ENCODE measurements at regions not wholly inside any gene's neighbourhood (a gene's known extent, or its start where the extent isn't known, plus 50 kb on each side); places are given as distances from the start of the nearest gene placed in this dataset.

DNA sequence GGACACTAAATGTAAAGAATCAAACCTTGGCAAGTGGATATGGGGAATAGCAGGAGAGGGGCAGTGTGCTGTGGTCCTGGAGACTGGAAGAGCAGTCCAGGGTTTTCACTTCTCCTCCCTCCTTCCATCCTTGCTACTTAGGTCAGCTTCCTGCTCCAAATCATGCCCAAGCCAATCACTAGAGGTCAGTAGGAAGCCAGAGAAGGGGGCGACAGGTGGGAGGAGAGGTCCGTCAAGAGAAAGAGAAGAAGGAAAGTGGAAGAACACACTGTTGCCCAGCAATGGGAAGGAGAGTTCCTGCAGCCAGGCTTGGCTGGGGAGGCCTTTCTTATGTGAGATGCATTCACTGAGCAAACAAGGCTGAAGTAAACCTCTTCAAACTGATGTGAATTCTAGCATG lies 289.6 kb downstream of the DTWD2 start:
- no peaks in the 10 kb centered on the region for H3K27me3 ChIP-seq (replicated peaks; ENCODE audit: insufficient read depth)
- no peak overlapping the region for H3K27ac ChIP-seq
- no peak for DNase-seq (ENCODE audit: low spot score)
- H3K4me3 ChIP-seq, result no peak overlapping the region
- no peaks in the 10 kb centered on the region for H3K9me3 ChIP-seq
- TF ChIP-seq, protein P1, sequence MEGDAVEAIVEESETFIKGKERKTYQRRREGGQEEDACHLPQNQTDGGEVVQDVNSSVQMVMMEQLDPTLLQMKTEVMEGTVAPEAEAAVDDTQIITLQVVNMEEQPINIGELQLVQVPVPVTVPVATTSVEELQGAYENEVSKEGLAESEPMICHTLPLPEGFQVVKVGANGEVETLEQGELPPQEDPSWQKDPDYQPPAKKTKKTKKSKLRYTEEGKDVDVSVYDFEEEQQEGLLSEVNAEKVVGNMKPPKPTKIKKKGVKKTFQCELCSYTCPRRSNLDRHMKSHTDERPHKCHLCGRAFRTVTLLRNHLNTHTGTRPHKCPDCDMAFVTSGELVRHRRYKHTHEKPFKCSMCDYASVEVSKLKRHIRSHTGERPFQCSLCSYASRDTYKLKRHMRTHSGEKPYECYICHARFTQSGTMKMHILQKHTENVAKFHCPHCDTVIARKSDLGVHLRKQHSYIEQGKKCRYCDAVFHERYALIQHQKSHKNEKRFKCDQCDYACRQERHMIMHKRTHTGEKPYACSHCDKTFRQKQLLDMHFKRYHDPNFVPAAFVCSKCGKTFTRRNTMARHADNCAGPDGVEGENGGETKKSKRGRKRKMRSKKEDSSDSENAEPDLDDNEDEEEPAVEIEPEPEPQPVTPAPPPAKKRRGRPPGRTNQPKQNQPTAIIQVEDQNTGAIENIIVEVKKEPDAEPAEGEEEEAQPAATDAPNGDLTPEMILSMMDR (IDR thresholded peaks at IDR 0.05), result no peak
- TF ChIP-seq POLR2A (IDR thresholded peaks at IDR 0.05) (no peak), POLR2AphosphoS5 (IDR thresholded peaks at IDR 0.05) (no peak)
- 52% methylated on average over 2 of the region's 2 CpGs for whole genome bisulfite sequencing
- no peaks in the 10 kb centered on the region for H3K36me3 ChIP-seq
- H3K4me1 ChIP-seq (replicated peaks), result no peaks in the 10 kb centered on the region
- intact Hi-C loops (cut with DNase I), result no loop called here

DNA sequence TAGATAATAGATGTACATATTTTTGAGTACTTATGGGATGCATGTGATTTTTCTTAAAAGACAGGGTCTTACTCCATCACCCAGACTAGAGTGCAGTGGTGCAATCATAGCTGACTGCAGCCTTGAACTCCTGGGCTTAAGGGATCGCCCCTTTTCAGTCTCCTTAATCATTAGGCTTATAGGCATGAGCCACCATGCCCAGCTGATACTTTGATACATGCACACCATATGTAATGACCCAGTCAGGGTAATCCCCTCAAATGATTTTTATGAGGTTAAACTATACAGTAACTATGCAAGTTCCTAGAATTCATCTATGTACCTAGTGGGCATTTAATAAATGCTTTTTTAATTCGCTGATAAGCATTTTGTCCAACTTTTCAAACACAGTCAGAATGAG lies 292.3 kb downstream of the DTWD2 start:
- 92% methylated on average over 2 of the region's 2 CpGs for WGBS
- intact Hi-C loops (cut with DNase I), result no loop called here
- no peaks in the 10 kb centered on the region for H3K27me3 ChIP-seq (replicated peaks; ENCODE audit: insufficient read depth)
- H3K4me3 ChIP-seq, result no peak overlapping the region
- DNase-seq (ENCODE audit: low spot score), result no peak
- TF ChIP-seq POLR2AphosphoS5 (IDR thresholded peaks at IDR 0.05) (no peak), POLR2A (IDR thresholded peaks at IDR 0.05) (no peak)
- no peaks in the 10 kb centered on the region for H3K4me1 ChIP-seq (replicated peaks)
- no peak overlapping the region for H3K27ac ChIP-seq
- no peaks in the 10 kb centered on the region for H3K9me3 ChIP-seq
- no peaks in the 10 kb centered on the region for H3K36me3 ChIP-seq

DNA sequence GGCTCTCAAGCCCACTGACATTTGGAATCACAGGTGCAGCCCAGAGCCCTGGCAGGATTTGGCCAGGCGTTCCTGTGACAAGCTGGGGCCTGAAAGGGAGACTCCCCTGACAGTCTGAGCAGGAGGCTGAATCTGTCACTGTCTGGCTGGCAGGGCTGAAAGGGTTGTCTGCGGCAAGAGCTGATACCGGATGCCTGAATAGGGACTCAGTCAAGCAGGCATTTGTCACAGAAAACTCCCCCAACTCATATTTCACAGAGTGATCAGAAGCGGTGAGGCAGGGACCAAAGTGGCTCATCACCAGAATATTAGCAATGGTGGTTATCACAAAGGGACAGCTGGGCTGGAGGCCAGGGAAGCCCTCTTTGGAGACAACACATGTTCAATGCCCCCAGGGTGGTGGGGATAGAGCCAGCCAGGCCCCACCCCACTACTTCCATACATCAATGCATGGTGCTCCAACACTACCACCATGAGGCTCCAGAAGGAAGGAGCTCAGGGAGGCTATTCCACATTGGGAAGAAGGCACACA lies 295.5 kb downstream of the DTWD2 start:
- no peak for TF ChIP-seq POLR2AphosphoS5 (IDR thresholded peaks at IDR 0.05)
- TF ChIP-seq, protein P1 (IDR thresholded peaks at IDR 0.05), result no peak
- TF ChIP-seq POLR2A (IDR thresholded peaks at IDR 0.05), result no peak
- no peaks in the 10 kb centered on the region for H3K9me3 ChIP-seq
- H3K36me3 ChIP-seq, result no peaks in the 10 kb centered on the region
- H3K27ac ChIP-seq, result no peak overlapping the region
- intact Hi-C loops (cut with DNase I), result no loop called here
- no peak overlapping the region for H3K4me3 ChIP-seq
- H3K27me3 ChIP-seq (replicated peaks; ENCODE audit: insufficient read depth), result no peaks in the 10 kb centered on the region
- no peaks in the 10 kb centered on the region for H3K4me1 ChIP-seq (replicated peaks)
- peak; percentile 5 for DNase-seq (ENCODE audit: low spot score)
- 35% methylated on average over 3 of the region's 4 CpGs for WGBS

DNA sequence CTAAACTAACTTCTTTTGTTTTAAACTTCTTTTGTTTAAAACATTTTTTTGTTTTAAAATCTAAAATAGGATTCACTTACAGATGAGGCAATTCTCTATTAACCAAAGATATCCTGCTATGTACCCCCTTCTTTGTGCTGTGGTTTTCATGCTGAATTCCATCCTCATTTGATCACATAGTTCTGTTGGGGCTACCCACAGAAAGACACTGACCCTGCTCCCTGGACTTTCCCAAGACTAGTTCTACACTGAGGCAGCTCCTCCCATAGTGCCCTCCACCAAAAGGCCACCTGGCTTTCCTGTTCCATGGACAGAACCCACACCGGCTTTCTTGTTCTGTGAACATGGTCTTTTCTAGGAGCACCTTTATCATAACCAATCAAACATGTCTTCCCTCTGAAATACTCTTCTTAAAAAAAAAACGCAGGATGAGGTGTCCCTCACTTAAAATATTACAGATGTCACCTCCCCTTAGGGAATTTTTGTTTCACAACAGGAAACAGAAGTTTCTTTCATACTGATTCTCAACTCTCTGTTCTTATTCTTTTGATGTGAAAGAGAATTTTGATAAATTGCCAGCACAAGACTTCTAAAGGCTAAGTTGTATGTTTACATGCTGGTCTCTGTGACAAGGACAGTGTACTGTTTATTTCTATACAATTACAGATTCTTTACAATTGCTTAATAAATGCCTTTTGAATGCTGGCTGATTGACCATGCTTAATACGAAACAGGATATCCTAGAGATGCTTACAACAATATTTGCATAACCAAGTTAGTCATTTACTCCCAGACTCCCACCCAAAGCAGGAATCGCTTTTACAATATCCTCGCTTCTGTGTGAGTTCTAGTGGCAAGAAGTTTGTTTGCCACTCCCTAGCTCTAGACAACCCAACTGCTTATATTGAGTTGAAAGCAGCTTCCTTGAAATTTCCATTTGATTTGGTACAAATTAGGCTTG lies 300.4 kb downstream of the DTWD2 start:
- no peaks in the 10 kb centered on the region for H3K4me1 ChIP-seq (replicated peaks)
- no peak for DNase-seq (ENCODE audit: low spot score)
- TF ChIP-seq POLR2A (IDR thresholded peaks at IDR 0.05), result no peak
- TF ChIP-seq, protein P1 (IDR thresholded peaks at IDR 0.05), result no peak
- TF ChIP-seq POLR2AphosphoS5 (IDR thresholded peaks at IDR 0.05), result no peak
- no peak overlapping the region for H3K27ac ChIP-seq
- H3K9me3 ChIP-seq, result no peaks in the 10 kb centered on the region
- no peaks in the 10 kb centered on the region for H3K27me3 ChIP-seq (replicated peaks; ENCODE audit: insufficient read depth)
- intact Hi-C loops (cut with DNase I), result no loop called here
- 68% methylated on average over 5 of the region's 5 CpGs for WGBS
- H3K4me3 ChIP-seq, result no peak overlapping the region
- no peaks in the 10 kb centered on the region for H3K36me3 ChIP-seq

DNA sequence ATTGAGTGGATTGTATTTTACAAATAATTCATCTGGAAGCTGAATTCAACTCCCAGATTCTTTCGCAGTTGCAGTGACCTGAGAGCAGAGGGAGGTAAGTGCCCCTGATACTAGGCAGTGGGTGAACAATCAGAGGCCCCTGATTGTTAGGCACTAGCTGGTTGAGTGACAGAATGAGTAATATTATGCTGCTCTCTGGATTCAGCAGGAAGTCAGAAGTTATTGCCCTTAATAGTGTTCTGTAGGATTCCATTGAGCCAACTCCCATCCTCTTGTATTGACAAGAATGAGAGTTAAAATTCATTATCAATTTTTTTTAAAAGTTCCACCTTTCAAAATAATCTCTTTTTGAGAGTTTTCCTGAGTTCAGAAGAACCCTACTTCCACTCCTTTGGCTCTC lies 301.2 kb downstream of the DTWD2 start:
- WGBS, result 100% methylated on average over 1 of the region's 1 CpG
- H3K36me3 ChIP-seq, result no peaks in the 10 kb centered on the region
- no peak for DNase-seq (ENCODE audit: low spot score)
- H3K27me3 ChIP-seq (replicated peaks; ENCODE audit: insufficient read depth), result no peaks in the 10 kb centered on the region
- H3K9me3 ChIP-seq, result no peaks in the 10 kb centered on the region
- intact Hi-C loops (cut with DNase I), result no loop called here
- H3K27ac ChIP-seq, result no peak overlapping the region
- TF ChIP-seq POLR2A (IDR thresholded peaks at IDR 0.05) (no peak), POLR2AphosphoS5 (IDR thresholded peaks at IDR 0.05) (no peak)
- TF ChIP-seq, protein P1 (IDR thresholded peaks at IDR 0.05), result no peak
- no peaks in the 10 kb centered on the region for H3K4me1 ChIP-seq (replicated peaks)
- H3K4me3 ChIP-seq, result no peak overlapping the region
